ENCODE measurements at regions not wholly inside any gene's neighbourhood (a gene's known extent, or its start where the extent isn't known, plus 50 kb on each side); places are given as distances from the start of the nearest gene placed in this dataset.

GRCh38 chr5:155926031-155926430, 400.9 kb upstream of the SGCD start:
- H3K36me3 ChIP-seq (ENCODE audit: insufficient read depth in 1 of 2, low read depth in 1 of 2) = no peaks in the 10 kb centered on the region
- intact Hi-C loops (cut with DNase I) = no loop called here
- DNase-seq (no peak), ATAC-seq (no peak)
- no peak overlapping the region for H3K4me3 ChIP-seq
- H3K27ac ChIP-seq = no peak overlapping the region
- H3K9me3 ChIP-seq = no peaks in the 10 kb centered on the region
- 94 to 97% (median 95%) methylated on average over 3 of the region's 3 CpGs for WGBS, 3 donors
- no peaks in the 10 kb centered on the region for H3K4me1 ChIP-seq
- H3K27me3 ChIP-seq (ENCODE audit: insufficient read depth in 3 of 3, low read length in 2 of 3) = no peaks in the 10 kb centered on the region
- TF ChIP-seq CTCF (IDR thresholded peaks at IDR 0.05) = no peak

GRCh38 chr5:155926766-155927165, 400.2 kb upstream of the SGCD start:
- 90 to 98% (median 93%) methylated on average over 2 of the region's 2 CpGs for WGBS, 3 donors
- Histone ChIP-seq H3K4me3 (no peak overlapping the region), H3K9me3 (no peaks in the 10 kb centered on the region), H3K36me3 (ENCODE audit: insufficient read depth in 1 of 2, low read depth in 1 of 2) (no peaks in the 10 kb centered on the region), H3K27me3 (ENCODE audit: insufficient read depth in 3 of 3, low read length in 2 of 3) (peaks cover 0 to 2% (median 0%) of the 10 kb centered on the region in 3 donors), H3K4me1 (no peaks in the 10 kb centered on the region), H3K27ac (no peak overlapping the region)
- ATAC-seq = no peak
- no peak for TF ChIP-seq CTCF (IDR thresholded peaks at IDR 0.05)
- DNase-seq = no peak
- intact Hi-C loops (cut with DNase I) = no loop called here

- no peaks in the 10 kb centered on the region for H3K4me1 ChIP-seq
- H3K4me3 ChIP-seq = no peak overlapping the region
- DNase-seq = no peak
- H3K9me3 ChIP-seq = no peaks in the 10 kb centered on the region
- H3K27me3 ChIP-seq (ENCODE audit: insufficient read depth in 3 of 3, low read length in 2 of 3) = peaks cover 0 to 3% (median 0%) of the 10 kb centered on the region in 3 donors
- intact Hi-C loops (cut with DNase I) = no loop called here
- 75 to 85% (median 76%) methylated on average over 2 of the region's 2 CpGs for WGBS, 3 donors
- H3K27ac ChIP-seq = no peak overlapping the region
- H3K36me3 ChIP-seq (ENCODE audit: insufficient read depth in 1 of 2, low read depth in 1 of 2) = no peaks in the 10 kb centered on the region
- no peak for ATAC-seq
- TF ChIP-seq CTCF (IDR thresholded peaks at IDR 0.05) = no peak
Observed at GRCh38 chr5:155929112-155929511, 397.9 kb upstream of the SGCD start.

- TF ChIP-seq CTCF (IDR thresholded peaks at IDR 0.05) = no peak
- DNase-seq = no peak
Observed at GRCh38 chr5:155934964-155935363, 392.0 kb upstream of the SGCD start.

GRCh38 chr5:155935723-155936122, 391.2 kb upstream of the SGCD start:
- Histone ChIP-seq H3K4me1 (no peaks in the 10 kb centered on the region), H3K36me3 (ENCODE audit: insufficient read depth in 1 of 2, low read depth in 1 of 2) (no peaks in the 10 kb centered on the region), H3K27ac (no peak overlapping the region), H3K4me3 (no peak overlapping the region), H3K9me3 (no peaks in the 10 kb centered on the region), H3K27me3 (ENCODE audit: insufficient read depth in 3 of 3, low read length in 2 of 3) (peaks cover 0 to 3% (median 0%) of the 10 kb centered on the region in 3 donors)
- ATAC-seq (no peak), DNase-seq (no peak)
- 61 to 73% (median 62%) methylated on average over 6 of the region's 6 CpGs for WGBS, 3 donors
- intact Hi-C loops (cut with DNase I) = no loop called here
- TF ChIP-seq CTCF (IDR thresholded peaks at IDR 0.05) = no peak

More at GRCh38 chr5:155934964-155935363, 392.0 kb upstream of the SGCD start:
- 92 to 93% (median 93%) methylated on average over 1 of the region's 1 CpG for WGBS, 3 donors
- intact Hi-C loops (cut with DNase I) = no loop called here
- no peak for ATAC-seq
- no peak overlapping the region for H3K4me3 ChIP-seq
- H3K27ac ChIP-seq = no peak overlapping the region
- H3K9me3 ChIP-seq = no peaks in the 10 kb centered on the region
- peaks cover 0 to 3% (median 0%) of the 10 kb centered on the region in 3 donors for H3K27me3 ChIP-seq (ENCODE audit: insufficient read depth in 3 of 3, low read length in 2 of 3)
- no peaks in the 10 kb centered on the region for H3K4me1 ChIP-seq
- H3K36me3 ChIP-seq (ENCODE audit: insufficient read depth in 1 of 2, low read depth in 1 of 2) = no peaks in the 10 kb centered on the region
